H1 (cell line): ENCODE measurements at regions not wholly inside any gene's neighbourhood (a gene's known extent, or its start where the extent isn't known, plus 50 kb on each side); places are given as distances from the start of the nearest gene placed in this dataset.

Source experiments
- CEBPB ChIP-seq: IDR thresholded peaks from 2 replicates; pipeline ENCODE4 v1.6.1; 2012; ENCODE audit warnings: low read depth, low read length
- CHD7 ChIP-seq: fragments of 300-600 bp; sonication (generic); IDR thresholded peaks from 2 replicates; pipeline ENCODE4 v1.7.1; 2012; ENCODE audit warnings: low read length, moderate library complexity, mild to moderate bottlenecking, inconsistent platforms; ENCODE audit not compliant: insufficient replicate concordance
- EP300 ChIP-seq, 2 experiments: IDR thresholded peaks; 1 replicate in 1 of 2; 2 replicates in 1 of 2; pipeline ENCODE4 v1.6.1; 2011 to 2012; ENCODE audit warnings: low read depth in 2 of 2, low read length in 2 of 2, mild to moderate bottlenecking in 2 of 2, borderline replicate concordance in 1 of 2, inconsistent platforms in 1 of 2, moderate library complexity in 1 of 2
- NANOG ChIP-seq: IDR thresholded peaks from 2 replicates; pipeline ENCODE4 v1.6.1; 2011; ENCODE audit warnings: low read length, low read depth, mild to moderate bottlenecking, inconsistent platforms; ENCODE audit not compliant: insufficient read depth, poor library complexity, severe bottlenecking
- YY1 ChIP-seq: IDR thresholded peaks from 2 replicates; pipeline ENCODE4 v1.6.1; 2011; ENCODE audit warnings: low read depth, mild to moderate bottlenecking, low read length
- ZNF274 ChIP-seq: IDR thresholded peaks from 2 replicates; pipeline ENCODE4 v1.7.0; 2012; ENCODE audit warnings: low read length, borderline replicate concordance; ENCODE audit errors: extremely low read depth
- TF ChIP-seq, protein P1 (sequence below): IDR thresholded peaks from 2 replicates; pipeline ENCODE4 v1.6.1; 2012; ENCODE audit warnings: low read length, inconsistent platforms

GRCh38 chr12:124454735-124455134 is 112.7 kb downstream of the NCOR2 start (continued):
- no peak for TF ChIP-seq CHD7
- TF ChIP-seq CEBPB, result no peak
- TF ChIP-seq YY1, result no peak
- no peak for TF ChIP-seq NANOG
- TF ChIP-seq EP300 (IDR thresholded peaks at IDR 0.05; ENCODE audit: borderline replicate concordance in 1 of 2, low read depth in 2 of 2, low read length in 2 of 2), result no peak
- no peak for TF ChIP-seq ZNF274
- TF ChIP-seq, protein P1, sequence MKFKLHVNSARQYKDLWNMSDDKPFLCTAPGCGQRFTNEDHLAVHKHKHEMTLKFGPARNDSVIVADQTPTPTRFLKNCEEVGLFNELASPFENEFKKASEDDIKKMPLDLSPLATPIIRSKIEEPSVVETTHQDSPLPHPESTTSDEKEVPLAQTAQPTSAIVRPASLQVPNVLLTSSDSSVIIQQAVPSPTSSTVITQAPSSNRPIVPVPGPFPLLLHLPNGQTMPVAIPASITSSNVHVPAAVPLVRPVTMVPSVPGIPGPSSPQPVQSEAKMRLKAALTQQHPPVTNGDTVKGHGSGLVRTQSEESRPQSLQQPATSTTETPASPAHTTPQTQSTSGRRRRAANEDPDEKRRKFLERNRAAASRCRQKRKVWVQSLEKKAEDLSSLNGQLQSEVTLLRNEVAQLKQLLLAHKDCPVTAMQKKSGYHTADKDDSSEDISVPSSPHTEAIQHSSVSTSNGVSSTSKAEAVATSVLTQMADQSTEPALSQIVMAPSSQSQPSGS, result no peak
